ENCODE measurements at regions not wholly inside any gene's neighbourhood (a gene's known extent, or its start where the extent isn't known, plus 50 kb on each side); places are given as distances from the start of the nearest gene placed in this dataset.

DNA sequence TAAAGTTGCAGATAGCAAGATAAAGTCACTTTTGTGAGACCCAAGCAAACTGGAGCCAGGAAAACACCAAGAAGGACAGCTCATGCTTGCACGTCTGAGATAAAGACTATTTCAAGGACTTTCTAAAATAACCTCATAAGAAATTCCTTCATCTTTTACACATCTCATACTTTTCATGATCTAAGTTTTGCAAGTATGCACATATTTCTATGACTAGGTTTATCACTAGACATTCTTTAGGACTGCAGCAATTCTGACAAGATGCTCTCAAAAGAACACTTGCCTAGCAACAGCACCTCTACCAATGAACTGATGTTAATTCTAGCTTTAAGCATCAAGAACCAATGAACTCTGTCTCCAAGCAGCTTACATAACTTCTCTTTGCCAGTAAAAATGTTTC, 457.6 kb downstream of the SEMA3D start:
- H3F3A ChIP-seq (ENCODE audit: insufficient read depth, low read length): no peaks in the 10 kb centered on the region
- H3K9me3 ChIP-seq (replicated peaks; ENCODE audit: insufficient read depth, low read length): no peaks in the 10 kb centered on the region
- DNase-seq: no peak
- H2AFZ ChIP-seq (ENCODE audit: low read length): no peak overlapping the region
- no peak overlapping the region for H3K4me2 ChIP-seq (ENCODE audit: low read depth, low read length)
- no peak overlapping the region for H3K27ac ChIP-seq (ENCODE audit: low read length)
- no peaks in the 10 kb centered on the region for H3K4me1 ChIP-seq (ENCODE audit: low read length)
- H4K20me1 ChIP-seq (ENCODE audit: insufficient read depth, low read length): no peaks in the 10 kb centered on the region
- H3K79me2 ChIP-seq (ENCODE audit: low read length): no peaks in the 10 kb centered on the region
- no peaks in the 10 kb centered on the region for H3K9me2 ChIP-seq (replicated peaks; ENCODE audit: insufficient read depth, low read length)
- H3K9ac ChIP-seq (ENCODE audit: low read length): no peak overlapping the region
- H3K4me3 ChIP-seq (ENCODE audit: low read length): no peak overlapping the region
- no peaks in the 10 kb centered on the region for H3K36me3 ChIP-seq (replicated peaks; ENCODE audit: insufficient read depth, low read length)
- TF ChIP-seq, protein P1, sequence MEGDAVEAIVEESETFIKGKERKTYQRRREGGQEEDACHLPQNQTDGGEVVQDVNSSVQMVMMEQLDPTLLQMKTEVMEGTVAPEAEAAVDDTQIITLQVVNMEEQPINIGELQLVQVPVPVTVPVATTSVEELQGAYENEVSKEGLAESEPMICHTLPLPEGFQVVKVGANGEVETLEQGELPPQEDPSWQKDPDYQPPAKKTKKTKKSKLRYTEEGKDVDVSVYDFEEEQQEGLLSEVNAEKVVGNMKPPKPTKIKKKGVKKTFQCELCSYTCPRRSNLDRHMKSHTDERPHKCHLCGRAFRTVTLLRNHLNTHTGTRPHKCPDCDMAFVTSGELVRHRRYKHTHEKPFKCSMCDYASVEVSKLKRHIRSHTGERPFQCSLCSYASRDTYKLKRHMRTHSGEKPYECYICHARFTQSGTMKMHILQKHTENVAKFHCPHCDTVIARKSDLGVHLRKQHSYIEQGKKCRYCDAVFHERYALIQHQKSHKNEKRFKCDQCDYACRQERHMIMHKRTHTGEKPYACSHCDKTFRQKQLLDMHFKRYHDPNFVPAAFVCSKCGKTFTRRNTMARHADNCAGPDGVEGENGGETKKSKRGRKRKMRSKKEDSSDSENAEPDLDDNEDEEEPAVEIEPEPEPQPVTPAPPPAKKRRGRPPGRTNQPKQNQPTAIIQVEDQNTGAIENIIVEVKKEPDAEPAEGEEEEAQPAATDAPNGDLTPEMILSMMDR (IDR thresholded peaks at IDR 0.05; ENCODE audit: low read length): no peak
- TF ChIP-seq EZH2phosphoT487 (IDR thresholded peaks at IDR 0.05; ENCODE audit: low read length) (no peak), EZH2 (optimal IDR thresholded peaks at IDR 0.05; ENCODE audit: low read depth, low read length) (no peak)
- no peaks in the 10 kb centered on the region for H3K27me3 ChIP-seq (replicated peaks; ENCODE audit: insufficient read depth, low read length)

DNA sequence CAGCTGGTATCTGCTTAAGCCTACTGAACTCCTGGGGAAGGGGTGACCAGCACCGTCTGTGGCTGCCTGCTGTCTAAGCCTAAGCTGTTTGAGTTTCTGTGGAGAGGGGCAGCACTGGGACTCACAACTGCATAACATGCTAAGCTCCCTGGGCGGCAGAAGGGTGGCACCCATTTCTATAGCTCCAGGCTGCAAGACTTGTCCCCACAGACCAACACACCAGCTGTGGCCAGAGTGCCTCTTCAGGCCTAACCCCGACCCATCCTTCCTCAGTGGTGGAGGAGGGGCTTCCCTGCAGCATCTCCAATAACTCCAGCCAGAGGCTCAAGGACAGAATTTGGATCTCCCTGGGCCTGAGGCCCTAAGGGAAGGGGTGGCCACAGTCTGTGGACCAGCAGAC, 464.1 kb downstream of the SEMA3D start:
- Histone ChIP-seq H3K27me3 (replicated peaks; ENCODE audit: insufficient read depth, low read length) (no peaks in the 10 kb centered on the region), H3K9me3 (replicated peaks; ENCODE audit: insufficient read depth, low read length) (no peaks in the 10 kb centered on the region), H3K27ac (ENCODE audit: low read length) (no peak overlapping the region), H3K4me2 (ENCODE audit: low read depth, low read length) (no peak overlapping the region), H3K9me2 (replicated peaks; ENCODE audit: insufficient read depth, low read length) (no peaks in the 10 kb centered on the region), H3K4me3 (ENCODE audit: low read length) (no peak overlapping the region), H3K4me1 (ENCODE audit: low read length) (no peaks in the 10 kb centered on the region), H3F3A (ENCODE audit: insufficient read depth, low read length) (no peaks in the 10 kb centered on the region), H3K9ac (ENCODE audit: low read length) (no peak overlapping the region), H2AFZ (ENCODE audit: low read length) (no peak overlapping the region), H3K79me2 (ENCODE audit: low read length) (no peaks in the 10 kb centered on the region), H3K36me3 (replicated peaks; ENCODE audit: insufficient read depth, low read length) (no peaks in the 10 kb centered on the region), H4K20me1 (ENCODE audit: insufficient read depth, low read length) (no peaks in the 10 kb centered on the region)
- no peak for DNase-seq
- TF ChIP-seq EZH2 (optimal IDR thresholded peaks at IDR 0.05; ENCODE audit: low read depth, low read length): no peak
- no peak for TF ChIP-seq EZH2phosphoT487 (IDR thresholded peaks at IDR 0.05; ENCODE audit: low read length)
- TF ChIP-seq, protein P1 (IDR thresholded peaks at IDR 0.05; ENCODE audit: low read length): no peak

DNA sequence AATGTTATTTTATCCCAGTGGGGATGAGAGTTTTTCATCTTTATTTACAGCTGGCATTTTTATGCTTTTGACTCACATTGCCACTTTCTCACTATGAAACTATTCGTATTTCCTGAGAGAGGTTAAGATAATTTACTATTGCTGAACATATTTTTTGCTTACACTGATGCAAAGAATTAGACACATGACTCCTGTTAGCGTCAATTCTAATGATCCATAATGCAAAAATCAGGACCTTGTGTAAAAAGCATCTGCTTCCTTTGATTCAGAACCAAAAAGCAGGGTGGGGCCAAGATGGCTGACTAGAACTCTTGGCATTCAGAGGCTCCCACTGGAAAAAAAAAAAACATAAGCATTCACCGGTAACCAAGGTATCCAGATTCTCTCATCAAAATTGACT, 464.8 kb downstream of the SEMA3D start:
- H3K79me2 ChIP-seq (ENCODE audit: low read length): no peaks in the 10 kb centered on the region
- H3K9ac ChIP-seq (ENCODE audit: low read length): no peak overlapping the region
- no peaks in the 10 kb centered on the region for H3K9me3 ChIP-seq (replicated peaks; ENCODE audit: insufficient read depth, low read length)
- no peak overlapping the region for H3K27ac ChIP-seq (ENCODE audit: low read length)
- TF ChIP-seq, protein P1 (IDR thresholded peaks at IDR 0.05; ENCODE audit: low read length): no peak
- TF ChIP-seq EZH2 (optimal IDR thresholded peaks at IDR 0.05; ENCODE audit: low read depth, low read length) (no peak), EZH2phosphoT487 (IDR thresholded peaks at IDR 0.05; ENCODE audit: low read length) (no peak)
- no peaks in the 10 kb centered on the region for H3K9me2 ChIP-seq (replicated peaks; ENCODE audit: insufficient read depth, low read length)
- H4K20me1 ChIP-seq (ENCODE audit: insufficient read depth, low read length): no peaks in the 10 kb centered on the region
- no peak overlapping the region for H2AFZ ChIP-seq (ENCODE audit: low read length)
- H3K36me3 ChIP-seq (replicated peaks; ENCODE audit: insufficient read depth, low read length): no peaks in the 10 kb centered on the region
- no peaks in the 10 kb centered on the region for H3K27me3 ChIP-seq (replicated peaks; ENCODE audit: insufficient read depth, low read length)
- DNase-seq: no peak
- no peak overlapping the region for H3K4me2 ChIP-seq (ENCODE audit: low read depth, low read length)
- no peaks in the 10 kb centered on the region for H3K4me1 ChIP-seq (ENCODE audit: low read length)
- H3K4me3 ChIP-seq (ENCODE audit: low read length): no peak overlapping the region
- no peaks in the 10 kb centered on the region for H3F3A ChIP-seq (ENCODE audit: insufficient read depth, low read length)

Measured in MM.1S (cell line).